ENCODE measurements at regions not wholly inside any gene's neighbourhood (a gene's known extent, or its start where the extent isn't known, plus 50 kb on each side); places are given as distances from the start of the nearest gene placed in this dataset.
"Not testable (repeated sequence)": the region's sequence is repeated elsewhere in the genome, so short reads cannot be mapped to it uniquely, and the experiment has no call there.

DNA sequence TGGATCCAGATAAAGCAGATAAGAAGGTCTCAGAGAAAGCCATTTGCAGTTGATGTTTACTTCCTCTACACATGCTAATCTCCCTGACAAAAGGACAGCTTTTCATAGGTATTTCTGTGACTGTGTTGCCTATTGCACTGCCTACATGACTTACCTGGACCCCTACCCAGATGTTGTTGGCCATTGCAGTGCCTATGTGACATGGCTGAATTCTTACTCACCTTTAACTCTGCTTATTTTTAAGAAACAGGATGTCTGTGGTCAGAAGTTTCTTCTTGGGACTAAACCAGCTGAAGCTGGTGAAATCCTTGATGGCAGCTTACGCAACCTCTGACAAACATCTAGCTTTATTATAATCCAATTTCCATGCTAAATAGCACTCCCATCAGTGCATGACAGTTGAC, 50.7 kb downstream of the PPIAL4D start:
- DNase-seq: not testable (repeated sequence)

DNA sequence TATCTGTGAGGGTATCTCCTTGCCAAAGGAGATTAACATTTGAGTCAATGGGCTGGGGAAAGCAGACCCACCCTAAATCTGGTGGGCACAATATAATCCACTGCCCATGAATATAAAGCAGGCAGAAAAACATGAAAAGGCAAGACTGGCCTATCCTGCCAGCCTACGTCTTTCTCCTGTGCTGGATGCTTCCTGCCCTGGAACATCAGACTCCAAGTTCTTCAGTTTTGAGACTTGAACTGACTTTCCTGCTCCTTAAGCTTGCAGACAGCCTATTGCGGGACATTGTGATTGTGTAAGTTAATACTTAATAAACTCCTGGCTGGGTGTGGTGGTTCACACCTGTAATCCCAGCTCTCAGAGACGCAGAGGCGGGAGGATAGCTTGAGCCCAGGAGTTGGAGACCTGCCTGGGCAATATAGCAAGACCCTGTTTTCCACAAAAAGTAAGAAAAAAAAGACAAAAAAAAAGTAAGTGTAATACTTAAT, 52.4 kb downstream of the PPIAL4D start:
- not testable (repeated sequence) for DNase-seq

DNA sequence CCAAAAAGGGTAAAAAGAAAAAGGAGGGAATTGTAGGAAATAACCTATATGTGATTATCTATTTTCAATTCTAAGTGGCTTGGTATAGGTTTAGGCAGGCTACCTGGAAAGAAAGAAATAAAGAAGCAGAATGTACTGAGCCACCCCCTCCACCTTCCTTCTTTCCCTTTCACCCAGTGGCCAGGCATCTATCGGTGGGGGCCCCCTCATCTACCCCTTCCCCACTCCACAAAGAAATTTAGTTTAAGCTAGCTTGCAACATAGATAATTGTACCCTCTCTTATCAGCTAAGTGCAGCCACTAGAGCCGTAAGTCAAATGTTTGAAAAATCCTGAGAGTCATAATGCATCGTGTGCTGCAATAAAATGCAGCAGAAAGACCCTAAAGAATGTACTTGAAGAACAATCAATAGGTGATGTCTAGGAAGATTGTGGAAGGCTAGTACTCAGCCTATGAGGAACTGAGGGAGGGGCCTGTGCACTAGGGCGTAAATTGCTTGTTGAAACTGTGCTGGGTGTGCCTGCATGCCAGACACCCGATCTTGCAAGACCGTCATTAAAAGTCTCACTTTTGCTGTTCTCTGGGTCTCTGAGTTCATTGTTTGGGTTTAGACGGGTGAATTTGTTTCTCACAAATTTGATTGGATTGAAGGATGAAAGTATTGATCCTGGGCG, 53.0 kb downstream of the PPIAL4D start:
- peak; percentile 17 for DNase-seq

DNA sequence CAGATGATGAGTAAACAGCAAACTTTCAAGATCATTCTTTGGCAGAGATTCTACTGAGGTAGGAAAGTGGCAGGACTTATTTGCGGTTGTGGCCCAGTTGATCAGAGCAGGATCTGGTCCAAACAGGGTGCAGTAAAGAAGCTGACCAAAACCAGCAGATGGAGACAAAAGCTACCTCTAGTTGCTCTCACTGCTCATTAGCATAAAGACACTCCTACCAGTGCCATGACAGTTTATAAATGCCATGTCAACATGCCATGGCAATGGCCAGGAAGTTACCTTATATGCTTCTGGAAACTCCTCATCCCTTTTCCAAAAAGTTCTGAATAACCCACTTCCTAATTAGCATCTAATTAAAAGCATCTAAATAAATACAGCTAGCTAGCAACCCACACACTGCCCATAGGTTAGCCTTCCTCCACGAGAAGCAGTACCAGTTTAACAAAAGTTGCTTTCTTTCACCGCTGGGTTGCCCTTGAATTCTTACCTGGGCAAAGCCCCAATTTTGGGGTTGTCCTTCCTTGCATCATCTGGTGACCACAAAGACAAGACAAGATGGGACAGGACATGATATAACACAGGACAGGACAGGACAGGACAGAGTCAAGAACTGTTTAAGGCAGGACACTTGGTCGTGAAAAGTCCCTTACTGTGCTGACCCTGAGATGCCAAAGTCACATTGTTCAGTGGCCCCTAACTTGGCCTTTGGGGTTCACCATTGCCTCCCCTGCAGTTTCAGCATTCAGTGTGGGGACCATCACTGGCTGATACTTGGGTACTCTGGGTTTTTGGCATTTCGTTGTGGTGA, 59.2 kb downstream of the PPIAL4D start:
- not testable (repeated sequence) for DNase-seq

DNA sequence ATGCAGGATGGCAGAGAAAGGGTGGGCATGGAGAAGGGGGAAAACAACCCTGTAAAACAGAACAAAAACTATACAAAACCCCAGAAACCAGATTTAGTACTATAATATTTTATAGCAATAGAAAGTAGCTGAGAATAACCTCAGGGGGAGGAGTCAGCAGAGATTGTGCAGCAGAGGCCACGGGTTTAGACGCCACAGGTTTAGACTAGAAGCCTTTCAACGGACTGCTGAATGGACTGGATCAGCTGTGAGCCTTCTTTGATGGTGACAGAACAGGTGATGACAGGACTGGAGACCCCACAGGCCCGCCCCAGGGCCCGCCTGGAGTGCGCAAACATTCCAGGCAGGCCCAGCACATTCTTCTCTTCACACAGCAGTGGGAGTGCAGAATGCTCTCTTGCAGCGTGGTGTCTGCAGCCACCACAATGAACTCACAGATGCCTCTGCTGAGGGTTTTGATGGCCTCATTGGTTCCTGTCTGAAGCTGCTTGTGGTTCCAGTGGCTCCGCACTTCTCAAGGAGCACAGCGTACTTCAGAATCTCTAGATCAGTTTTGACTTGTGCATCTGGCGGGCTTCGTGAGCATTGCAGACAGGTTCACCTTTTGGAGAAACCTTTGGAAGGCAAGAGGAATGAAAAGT, 65.6 kb downstream of the PPIAL4D start:
- peak; percentile 25 for DNase-seq

DNA sequence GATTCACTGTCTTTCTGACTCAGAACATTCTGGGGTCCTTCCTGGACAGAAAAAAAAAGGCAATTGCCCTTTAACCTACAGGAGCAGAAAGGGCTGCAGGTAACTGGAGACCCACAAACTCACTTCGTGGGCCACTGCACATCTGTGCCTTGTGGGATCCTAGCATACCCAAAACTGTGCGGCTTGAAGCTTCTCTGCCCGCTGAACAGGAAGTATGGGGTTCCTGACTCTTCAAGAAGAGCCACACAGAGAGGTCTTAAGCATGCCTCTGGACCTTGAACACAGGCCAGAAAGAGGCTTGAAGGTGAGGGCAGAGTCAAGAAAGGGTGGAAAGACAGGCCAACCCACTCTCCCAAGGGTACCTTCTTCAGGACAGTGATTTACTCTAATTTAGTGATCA, 67.6 kb downstream of the PPIAL4D start:
- not testable (repeated sequence) for DNase-seq

DNA sequence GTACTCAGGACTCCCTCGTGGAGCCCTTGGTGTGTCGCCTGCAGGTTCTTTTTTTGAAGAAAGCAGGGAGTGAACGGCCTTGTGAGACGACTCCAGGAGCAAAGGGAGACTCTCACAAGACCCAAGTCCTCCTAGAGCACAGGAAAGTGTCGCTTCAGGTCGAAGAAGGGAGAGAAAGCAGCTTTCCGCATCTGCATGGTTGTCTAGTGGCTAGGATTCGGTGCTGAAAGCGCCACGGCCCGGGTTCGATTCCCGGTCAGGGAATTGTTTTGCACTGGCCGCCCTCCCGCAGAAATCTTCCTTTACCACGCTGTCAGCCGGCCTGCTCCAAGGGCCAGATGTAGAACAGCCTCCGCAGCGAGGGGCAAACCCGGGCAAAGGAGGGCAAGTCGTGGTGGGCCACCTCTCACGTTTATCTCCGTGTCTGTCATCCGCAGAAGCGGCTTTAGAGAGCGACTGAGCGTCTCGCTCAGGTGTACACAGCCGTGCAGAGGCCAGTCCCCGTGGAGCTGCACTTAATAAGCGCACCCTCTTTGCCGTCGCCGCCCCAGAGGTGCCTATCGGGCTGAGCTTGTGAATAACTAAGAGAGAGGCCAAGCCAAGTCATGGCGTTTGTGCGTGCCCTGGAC, 72.6 kb downstream of the FAM72D start:
- DNase-seq: not testable (repeated sequence)

DNA sequence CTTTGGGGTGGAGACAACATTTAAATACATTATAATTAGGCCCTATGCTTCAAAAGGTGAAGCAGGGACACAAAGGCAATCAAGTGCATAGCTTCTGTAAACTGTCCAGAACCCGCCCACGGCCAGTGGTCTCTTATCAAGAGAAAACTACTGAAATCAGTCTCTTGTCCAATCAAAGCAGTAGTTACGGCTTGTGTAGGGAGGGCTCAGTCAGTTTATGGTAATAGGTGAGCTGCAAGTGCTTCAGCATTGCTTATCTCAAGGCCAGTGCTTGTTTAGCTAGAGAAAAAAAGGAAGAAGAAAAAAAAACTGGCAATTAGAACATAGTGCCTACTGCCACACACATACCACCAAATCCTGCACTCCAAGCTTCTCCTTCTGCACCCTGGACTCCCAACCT, 68.6 kb downstream of the FAM72D start:
- DNase-seq: not testable (repeated sequence)
